Peyer's patch (tissue), 4 donors: ENCODE measurements at regions not wholly inside any gene's neighbourhood (a gene's known extent, or its start where the extent isn't known, plus 50 kb on each side); places are given as distances from the start of the nearest gene placed in this dataset.
"Not testable (repeated sequence)": the region's sequence is repeated elsewhere in the genome, so short reads cannot be mapped to it uniquely, and the experiment has no call there.

Experiments used
- DNase-seq, 3 donors: peaks; one replicate each; pipeline ENCODE4 v3.0.0-alpha.2; 2017 to 2019
- H3K27ac ChIP-seq, 4 donors: fragments of 200-600 bp; sonication (generic); one replicate each; pipeline ENCODE4 v1.5.1; 2016 to 2019
- H3K27me3 ChIP-seq, 2 donors: fragments of 200-600 bp; sonication (generic); one replicate each; pipeline ENCODE4 v1.5.1; 2019
- H3K36me3 ChIP-seq, 3 donors: fragments of 200-600 bp; sonication (generic); one replicate each; pipeline ENCODE4 v1.5.1; 2016 to 2019
- H3K4me1 ChIP-seq, 4 donors: fragments of 200-600 bp; sonication (generic); one replicate each; pipeline ENCODE4 v1.5.1; 2016 to 2019
- H3K4me3 ChIP-seq, 4 donors: fragments of 200-600 bp; sonication (generic); 1 replicate in 3 of 4; 2 replicates in 1 of 4; pipeline ENCODE4 v1.5.1; 2016 to 2019; ENCODE audit warnings: mild to moderate bottlenecking in 1 of 4
- H3K9me3 ChIP-seq, 4 donors: fragments of 200-600 bp; sonication (generic); one replicate each; pipeline ENCODE4 v1.5.1; 2016 to 2019; ENCODE audit warnings: mild to moderate bottlenecking in 1 of 4
- CTCF ChIP-seq, 6 experiments: fragments of 450-650 bp in 4 of 6; fragments of 200-600 bp in 2 of 6; sonication (generic) in 1 of 6; IDR thresholded peaks; one replicate each; pipeline ENCODE4 v1.5.1; 2017 to 2019; ENCODE audit warnings: antibody characterized with exemption in 6 of 6, mild to moderate bottlenecking in 3 of 6, moderate library complexity in 1 of 6
- POLR2A ChIP-seq, 2 donors: fragments of 450-650 bp; IDR thresholded peaks; one replicate each; pipeline ENCODE4 v1.5.1; 2017; ENCODE audit warnings: antibody characterized with exemption in 2 of 2, mild to moderate bottlenecking in 2 of 2, moderate library complexity in 2 of 2

GRCh38 chr1:70586046-70586445 is 175.0 kb downstream of the CTH start:
- no peaks in the 10 kb centered on the region for H3K9me3 ChIP-seq

GRCh38 chr1:70587872-70588366 is 176.9 kb downstream of the CTH start:
- Histone ChIP-seq H3K27me3 (no peaks in the 10 kb centered on the region), H3K9me3 (no peaks in the 10 kb centered on the region), H3K36me3 (no peaks in the 10 kb centered on the region), H3K4me1 (no peaks in the 10 kb centered on the region), H3K4me3 (no peak overlapping the region), H3K27ac (no peak overlapping the region)
- DNase-seq = no peak
- TF ChIP-seq CTCF (IDR thresholded peaks at IDR 0.05) (no peak), POLR2A (IDR thresholded peaks at IDR 0.05) (no peak)

More at GRCh38 chr1:70586046-70586445, 175.0 kb downstream of the CTH start:
- H3K27ac ChIP-seq = no peak overlapping the region
- TF ChIP-seq POLR2A (IDR thresholded peaks at IDR 0.05) = no peak
- no peak for TF ChIP-seq CTCF (IDR thresholded peaks at IDR 0.05)
- DNase-seq = no peak
- no peaks in the 10 kb centered on the region for H3K27me3 ChIP-seq
- H3K4me3 ChIP-seq = no peak overlapping the region
- H3K4me1 ChIP-seq = no peaks in the 10 kb centered on the region
- no peaks in the 10 kb centered on the region for H3K36me3 ChIP-seq

DNA sequence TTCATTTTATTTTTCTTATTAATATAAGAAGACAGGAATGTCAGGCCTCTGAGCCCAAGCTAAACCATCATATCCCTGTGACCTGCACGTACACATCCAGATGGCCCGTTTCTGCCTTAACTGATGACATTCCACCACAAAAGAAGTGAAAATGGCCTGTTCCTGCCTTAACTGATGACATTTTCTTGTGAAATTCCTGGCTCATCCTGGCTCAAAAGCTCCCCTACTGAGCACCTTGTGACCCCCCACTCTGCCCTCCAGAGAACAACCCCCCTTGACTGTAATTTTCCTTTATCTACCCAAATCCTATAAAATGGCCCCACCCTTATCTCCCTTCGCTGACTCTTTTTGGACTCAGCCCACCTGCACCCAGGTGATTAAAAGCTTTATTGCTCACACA is 182.5 kb downstream of the CTH start:
- not testable (repeated sequence) for H3K4me1 ChIP-seq, DNase-seq, H3K27me3 ChIP-seq, H3K36me3 ChIP-seq, H3K9me3 ChIP-seq, H3K4me3 ChIP-seq, H3K27ac ChIP-seq

DNA sequence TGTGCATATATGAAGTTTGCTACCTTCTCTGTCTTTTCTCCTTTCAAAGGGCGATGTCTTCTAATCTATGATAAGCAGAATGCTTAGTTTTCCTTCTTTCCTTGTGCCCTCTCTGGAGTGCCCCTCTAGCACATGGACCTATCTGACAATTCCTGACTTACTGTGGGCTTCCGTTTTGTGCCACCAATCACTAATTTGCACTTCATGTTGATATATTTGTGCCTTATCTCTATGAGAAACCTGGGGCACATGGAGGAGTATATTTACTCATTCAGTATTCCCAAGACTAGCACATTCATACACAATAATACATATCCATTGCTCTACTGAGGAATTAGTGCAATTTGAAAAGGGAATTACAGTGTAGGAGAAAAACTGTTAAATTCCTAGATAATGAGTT is 197.7 kb downstream of the CTH start:
- H3K27me3 ChIP-seq = no peaks in the 10 kb centered on the region
- H3K4me1 ChIP-seq = no peaks in the 10 kb centered on the region
- no peaks in the 10 kb centered on the region for H3K9me3 ChIP-seq
- no peak overlapping the region for H3K4me3 ChIP-seq
- TF ChIP-seq CTCF (IDR thresholded peaks at IDR 0.05) (no peak), POLR2A (IDR thresholded peaks at IDR 0.05) (no peak)
- no peak overlapping the region for H3K27ac ChIP-seq
- no peak for DNase-seq
- H3K36me3 ChIP-seq = no peaks in the 10 kb centered on the region

DNA sequence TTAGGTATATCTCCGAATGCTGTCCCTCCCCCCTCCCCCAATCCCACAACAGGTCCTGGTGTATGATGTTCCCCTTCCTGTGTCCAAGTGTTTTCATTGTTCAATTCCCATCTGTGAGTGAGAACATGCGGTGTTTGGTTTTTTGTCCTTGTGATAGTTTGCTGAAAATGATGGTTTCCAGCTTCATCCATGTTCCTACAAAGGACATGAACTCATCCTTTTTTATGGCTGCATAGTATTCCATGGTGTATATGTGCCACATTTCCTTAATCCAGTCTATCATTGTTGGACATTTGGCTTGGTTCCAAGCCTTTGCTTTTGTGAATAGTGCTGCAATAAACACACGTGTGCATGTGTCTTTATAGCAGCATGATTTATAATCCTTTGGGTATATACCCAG is 199.1 kb downstream of the CTH start:
- H3K4me1 ChIP-seq, H3K36me3 ChIP-seq, H3K9me3 ChIP-seq, H3K27me3 ChIP-seq, H3K4me3 ChIP-seq, H3K27ac ChIP-seq, DNase-seq: not testable (repeated sequence)

DNA sequence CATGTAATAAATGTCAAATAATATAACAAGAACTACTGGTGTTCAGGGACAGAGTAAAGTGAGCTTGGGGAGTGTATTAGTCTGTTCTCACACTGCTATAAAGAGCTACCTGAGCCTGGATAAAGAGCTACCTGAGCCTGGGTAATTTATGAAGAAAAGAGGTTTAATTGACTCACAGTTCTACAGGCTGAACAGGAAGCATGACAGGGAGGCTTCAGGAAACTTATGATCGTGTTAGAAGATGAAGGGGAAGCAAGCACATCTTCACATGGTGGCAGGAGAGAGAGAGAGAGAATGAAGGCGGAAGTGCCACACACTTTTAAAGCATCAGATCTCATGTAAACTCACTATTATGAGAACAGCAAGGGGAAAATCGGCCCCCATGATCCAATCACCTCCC is 205.9 kb downstream of the CTH start:
- no peak for DNase-seq
- no peaks in the 10 kb centered on the region for H3K27me3 ChIP-seq
- H3K36me3 ChIP-seq = no peaks in the 10 kb centered on the region
- H3K4me1 ChIP-seq = no peaks in the 10 kb centered on the region
- no peak overlapping the region for H3K27ac ChIP-seq
- TF ChIP-seq CTCF (IDR thresholded peaks at IDR 0.05) (no peak), POLR2A (IDR thresholded peaks at IDR 0.05) (no peak)
- H3K4me3 ChIP-seq = no peak overlapping the region
- no peaks in the 10 kb centered on the region for H3K9me3 ChIP-seq

DNA sequence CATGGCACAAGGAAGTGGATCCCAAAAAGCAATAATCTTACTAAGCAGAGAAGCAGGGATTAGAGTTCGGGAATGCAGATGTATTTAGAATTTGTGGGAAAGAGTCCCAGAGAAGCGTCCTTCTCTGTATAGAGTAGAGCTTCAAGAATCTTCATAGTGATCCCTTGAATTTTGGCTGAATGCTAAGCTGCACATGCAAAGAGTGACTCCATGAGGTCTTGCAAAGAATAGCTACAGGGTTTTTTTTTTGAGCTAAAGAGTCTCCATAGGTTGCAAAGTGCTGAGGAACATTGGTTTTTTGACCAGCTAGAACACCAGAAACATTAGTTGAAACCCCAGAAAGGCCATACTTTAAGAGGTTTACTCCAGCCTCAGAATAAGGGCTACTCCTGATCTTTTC is 206.7 kb downstream of the CTH start:
- DNase-seq = no peak

More for the DNA sequence above, 206.7 kb downstream of the CTH start:
- no peaks in the 10 kb centered on the region for H3K9me3 ChIP-seq
- no peak overlapping the region for H3K4me3 ChIP-seq
- H3K27me3 ChIP-seq = no peaks in the 10 kb centered on the region
- no peaks in the 10 kb centered on the region for H3K4me1 ChIP-seq
- H3K36me3 ChIP-seq = no peaks in the 10 kb centered on the region
- H3K27ac ChIP-seq = no peak overlapping the region
- TF ChIP-seq CTCF (IDR thresholded peaks at IDR 0.05) (no peak), POLR2A (IDR thresholded peaks at IDR 0.05) (no peak)
